ENCODE measurements at regions not wholly inside any gene's neighbourhood (a gene's known extent, or its start where the extent isn't known, plus 50 kb on each side); places are given as distances from the start of the nearest gene placed in this dataset.

DNA sequence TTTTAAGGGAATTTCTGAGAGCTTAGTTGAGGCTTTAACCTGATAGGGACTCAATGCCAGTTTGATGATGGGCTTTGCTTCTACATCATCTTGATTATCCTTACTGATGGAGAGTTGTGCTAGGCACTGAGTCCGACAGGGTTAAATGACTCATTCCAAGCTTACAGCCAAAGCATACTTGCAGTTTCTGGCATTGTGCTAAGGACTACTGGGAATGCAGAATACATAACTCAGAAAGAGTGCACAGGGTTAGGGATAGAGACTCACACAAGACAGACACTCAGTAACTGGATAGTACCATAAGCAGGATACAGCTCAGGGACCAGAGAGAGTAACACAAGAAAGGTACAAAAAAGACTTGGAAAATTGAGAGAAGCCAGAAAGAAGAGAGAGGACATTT lies 94.1 kb upstream of the SLC14A2 start:
- TF ChIP-seq, protein P1, sequence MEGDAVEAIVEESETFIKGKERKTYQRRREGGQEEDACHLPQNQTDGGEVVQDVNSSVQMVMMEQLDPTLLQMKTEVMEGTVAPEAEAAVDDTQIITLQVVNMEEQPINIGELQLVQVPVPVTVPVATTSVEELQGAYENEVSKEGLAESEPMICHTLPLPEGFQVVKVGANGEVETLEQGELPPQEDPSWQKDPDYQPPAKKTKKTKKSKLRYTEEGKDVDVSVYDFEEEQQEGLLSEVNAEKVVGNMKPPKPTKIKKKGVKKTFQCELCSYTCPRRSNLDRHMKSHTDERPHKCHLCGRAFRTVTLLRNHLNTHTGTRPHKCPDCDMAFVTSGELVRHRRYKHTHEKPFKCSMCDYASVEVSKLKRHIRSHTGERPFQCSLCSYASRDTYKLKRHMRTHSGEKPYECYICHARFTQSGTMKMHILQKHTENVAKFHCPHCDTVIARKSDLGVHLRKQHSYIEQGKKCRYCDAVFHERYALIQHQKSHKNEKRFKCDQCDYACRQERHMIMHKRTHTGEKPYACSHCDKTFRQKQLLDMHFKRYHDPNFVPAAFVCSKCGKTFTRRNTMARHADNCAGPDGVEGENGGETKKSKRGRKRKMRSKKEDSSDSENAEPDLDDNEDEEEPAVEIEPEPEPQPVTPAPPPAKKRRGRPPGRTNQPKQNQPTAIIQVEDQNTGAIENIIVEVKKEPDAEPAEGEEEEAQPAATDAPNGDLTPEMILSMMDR (IDR thresholded peaks at IDR 0.05): no peak
- TF ChIP-seq POLR2A (IDR thresholded peaks at IDR 0.05): no peak

Measured in stomach (tissue), 4 donors.